Panc1 (cell line): ENCODE measurements at regions not wholly inside any gene's neighbourhood (a gene's known extent, or its start where the extent isn't known, plus 50 kb on each side); places are given as distances from the start of the nearest gene placed in this dataset.

ENCODE experiments used
- POLR2AphosphoS5 ChIP-seq: IDR thresholded peaks from 2 replicates; pipeline ENCODE4 v1.6.1; 2012; ENCODE audit warnings: mild to moderate bottlenecking, low read depth, low read length, moderate library complexity
- REST ChIP-seq, 2 experiments: IDR thresholded peaks; 2 replicates each; pipeline ENCODE4 v1.6.1; 2011 to 2012; ENCODE audit warnings: low read depth in 2 of 2, control low read depth in 1 of 2, low read length in 1 of 2, mild to moderate bottlenecking in 1 of 2, moderate library complexity in 1 of 2; ENCODE audit not compliant: insufficient read depth in 1 of 2
- SIN3A ChIP-seq: IDR thresholded peaks from 2 replicates; pipeline ENCODE4 v1.6.1; 2012; ENCODE audit warnings: low read depth, mild to moderate bottlenecking, low read length, moderate library complexity, borderline replicate concordance; ENCODE audit not compliant: insufficient read depth
- TCF7L2 ChIP-seq: IDR thresholded peaks from 2 replicates; pipeline ENCODE4 v1.6.1; 2011; ENCODE audit warnings: mild to moderate bottlenecking, low read depth, low read length, inconsistent platforms
- TF ChIP-seq, protein P1 (sequence below): fragments of 450-650 bp; IDR thresholded peaks from 2 replicates; pipeline ENCODE4 v1.5.1; 2017; ENCODE audit warnings: mild to moderate bottlenecking

DNA sequence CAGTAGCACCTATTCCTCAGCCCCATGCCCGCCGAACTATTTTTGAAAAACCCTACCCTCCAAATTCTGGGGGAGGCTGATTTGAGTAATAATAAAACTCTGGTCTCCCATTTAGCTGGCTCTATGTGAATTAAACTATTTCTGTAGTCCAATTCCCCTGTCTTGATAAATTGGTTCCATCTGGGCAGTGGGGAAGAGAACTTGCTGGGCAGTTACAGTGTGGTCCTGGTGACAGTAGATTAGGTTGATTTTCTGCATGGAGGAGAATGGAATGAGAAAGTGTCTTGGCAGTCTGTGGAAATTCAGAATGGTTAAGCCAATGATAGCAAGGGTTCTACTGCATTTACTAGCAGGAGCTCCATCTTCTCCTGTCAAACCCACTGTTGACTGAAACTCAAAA, 95.0 kb downstream of the SPP2 start:
- TF ChIP-seq, protein P1, sequence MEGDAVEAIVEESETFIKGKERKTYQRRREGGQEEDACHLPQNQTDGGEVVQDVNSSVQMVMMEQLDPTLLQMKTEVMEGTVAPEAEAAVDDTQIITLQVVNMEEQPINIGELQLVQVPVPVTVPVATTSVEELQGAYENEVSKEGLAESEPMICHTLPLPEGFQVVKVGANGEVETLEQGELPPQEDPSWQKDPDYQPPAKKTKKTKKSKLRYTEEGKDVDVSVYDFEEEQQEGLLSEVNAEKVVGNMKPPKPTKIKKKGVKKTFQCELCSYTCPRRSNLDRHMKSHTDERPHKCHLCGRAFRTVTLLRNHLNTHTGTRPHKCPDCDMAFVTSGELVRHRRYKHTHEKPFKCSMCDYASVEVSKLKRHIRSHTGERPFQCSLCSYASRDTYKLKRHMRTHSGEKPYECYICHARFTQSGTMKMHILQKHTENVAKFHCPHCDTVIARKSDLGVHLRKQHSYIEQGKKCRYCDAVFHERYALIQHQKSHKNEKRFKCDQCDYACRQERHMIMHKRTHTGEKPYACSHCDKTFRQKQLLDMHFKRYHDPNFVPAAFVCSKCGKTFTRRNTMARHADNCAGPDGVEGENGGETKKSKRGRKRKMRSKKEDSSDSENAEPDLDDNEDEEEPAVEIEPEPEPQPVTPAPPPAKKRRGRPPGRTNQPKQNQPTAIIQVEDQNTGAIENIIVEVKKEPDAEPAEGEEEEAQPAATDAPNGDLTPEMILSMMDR, result no peak
- TF ChIP-seq TCF7L2 (no peak), REST (IDR thresholded peaks at IDR 0.05; ENCODE audit: insufficient read depth in 1 of 2, low read depth in 2 of 2, low read length in 1 of 2) (no peak), POLR2AphosphoS5 (no peak), SIN3A (no peak)
